Lower lobe of right lung (tissue), 2 donors: ENCODE measurements at regions not wholly inside any gene's neighbourhood (a gene's known extent, or its start where the extent isn't known, plus 50 kb on each side); places are given as distances from the start of the nearest gene placed in this dataset. TPM values are rescaled to one million over a fixed set of nuclear protein-coding genes. Genes with fewer than 3 reads are reported as not detected.

Experiments
- ATAC-seq, 2 donors: fragments of 200-7000 bp; cut with Tn5 transposase; one replicate each; pipeline ENCODE4 v1.9.1; 2020 to 2022; ENCODE audit warnings: mild to moderate bottlenecking in 2 of 2, moderate library complexity in 2 of 2
- DNase-seq: peaks from one replicate; pipeline ENCODE4 v3.0.0-alpha.2; 2020
- H3K27ac ChIP-seq: fragments of 200-600 bp; one replicate; pipeline ENCODE4 v1.8.0; 2022
- H3K27me3 ChIP-seq: fragments of 200-600 bp; one replicate; pipeline ENCODE4 v1.8.0; 2022; ENCODE audit warnings: low read depth
- H3K36me3 ChIP-seq: fragments of 200-600 bp; one replicate; pipeline ENCODE4 v1.8.0; 2022; ENCODE audit warnings: mild to moderate bottlenecking
- H3K4me1 ChIP-seq: fragments of 200-600 bp; one replicate; pipeline ENCODE4 v1.8.0; 2022
- H3K4me3 ChIP-seq: fragments of 200-600 bp; one replicate; pipeline ENCODE4 v1.8.0; 2022; ENCODE audit warnings: mild to moderate bottlenecking
- H3K9me3 ChIP-seq: fragments of 200-600 bp; one replicate; pipeline ENCODE4 v1.8.0; 2022
- intact Hi-C: fragments of 100-400 bp; cut with DNase I; formaldehyde crosslinking; loops from one replicate; pipeline ENCODE4 v1.11.0; 2022
- microRNA-seq: library from miRNA; unstranded; fragments of <30 nt; microRNA quantifications from one replicate; pipeline ENCODE4 v1.2.0, GENCODE V29; 2020; ENCODE audit warnings: borderline number of aligned reads
- TF ChIP-seq, protein P1 (sequence below): fragments of 200-600 bp; IDR thresholded peaks from one replicate; pipeline ENCODE4 v1.8.0; 2022; ENCODE audit warnings: antibody characterized with exemption, mild to moderate bottlenecking
- donor health status: DM: no; HTN: yes; CAD: no; lungs with severe emphysema.

DNA sequence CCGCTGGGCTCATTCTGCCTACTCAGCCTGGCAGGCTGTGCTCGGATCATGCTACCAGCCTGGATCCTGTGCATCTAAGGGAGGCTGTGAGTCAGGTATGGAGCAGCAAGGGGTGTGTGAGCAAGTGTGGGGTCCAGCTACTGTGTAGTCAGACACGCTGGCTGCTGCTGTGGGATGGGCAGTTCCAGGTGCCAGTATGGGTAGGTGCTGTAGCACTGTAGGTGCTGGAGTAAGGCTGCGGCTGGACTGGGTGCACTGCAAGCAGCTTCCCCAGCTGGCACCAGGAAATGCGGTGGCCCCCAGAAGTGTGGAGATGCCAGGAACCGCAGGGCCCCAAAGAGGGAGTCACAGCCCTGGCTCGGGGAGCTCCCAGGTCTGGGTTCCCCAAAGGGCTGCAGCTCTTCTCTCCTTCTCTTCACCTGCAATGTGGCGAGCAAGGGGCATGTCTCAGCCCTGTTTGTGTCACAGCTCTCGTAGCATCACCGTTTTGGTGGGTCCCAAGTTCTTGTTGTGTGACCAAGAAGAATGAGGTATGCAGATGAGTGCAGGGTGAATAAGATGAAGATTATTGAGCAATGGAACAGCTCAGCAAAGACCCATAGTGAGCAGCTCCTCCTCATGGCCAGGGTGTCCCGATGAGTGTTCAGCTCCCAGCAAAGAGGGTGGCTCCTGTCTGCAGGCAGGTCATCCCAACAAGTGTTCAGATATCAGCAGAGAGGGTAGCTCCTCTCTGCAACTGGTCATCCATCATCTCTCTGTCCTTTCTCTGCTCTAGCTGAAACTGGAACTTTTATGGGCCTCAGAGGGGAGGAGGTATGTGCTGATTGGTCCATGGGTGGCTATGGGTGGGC lies 462.9 kb downstream of the TBC1D22A start:
- no peak for DNase-seq
- ATAC-seq: no peak

More for the DNA sequence above, 462.9 kb downstream of the TBC1D22A start:
- TF ChIP-seq, protein P1, sequence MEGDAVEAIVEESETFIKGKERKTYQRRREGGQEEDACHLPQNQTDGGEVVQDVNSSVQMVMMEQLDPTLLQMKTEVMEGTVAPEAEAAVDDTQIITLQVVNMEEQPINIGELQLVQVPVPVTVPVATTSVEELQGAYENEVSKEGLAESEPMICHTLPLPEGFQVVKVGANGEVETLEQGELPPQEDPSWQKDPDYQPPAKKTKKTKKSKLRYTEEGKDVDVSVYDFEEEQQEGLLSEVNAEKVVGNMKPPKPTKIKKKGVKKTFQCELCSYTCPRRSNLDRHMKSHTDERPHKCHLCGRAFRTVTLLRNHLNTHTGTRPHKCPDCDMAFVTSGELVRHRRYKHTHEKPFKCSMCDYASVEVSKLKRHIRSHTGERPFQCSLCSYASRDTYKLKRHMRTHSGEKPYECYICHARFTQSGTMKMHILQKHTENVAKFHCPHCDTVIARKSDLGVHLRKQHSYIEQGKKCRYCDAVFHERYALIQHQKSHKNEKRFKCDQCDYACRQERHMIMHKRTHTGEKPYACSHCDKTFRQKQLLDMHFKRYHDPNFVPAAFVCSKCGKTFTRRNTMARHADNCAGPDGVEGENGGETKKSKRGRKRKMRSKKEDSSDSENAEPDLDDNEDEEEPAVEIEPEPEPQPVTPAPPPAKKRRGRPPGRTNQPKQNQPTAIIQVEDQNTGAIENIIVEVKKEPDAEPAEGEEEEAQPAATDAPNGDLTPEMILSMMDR: no peak
- Histone ChIP-seq H3K4me1 (no peaks in the 10 kb centered on the region), H3K9me3 (no peaks in the 10 kb centered on the region), H3K27me3 (no peaks in the 10 kb centered on the region), H3K4me3 (no peak overlapping the region), H3K36me3 (no peaks in the 10 kb centered on the region), H3K27ac (no peak overlapping the region)
- intact Hi-C loops: no loop called here

Small RNA genes in the stretch of these regions (microRNA-seq; reads per million reads assigned to microRNA genes)
- gene MIR3201 (not detected), gene MIR3667 (3.0 reads per million), gene MIR4535 (not detected)
